ENCODE measurements at regions not wholly inside any gene's neighbourhood (a gene's known extent, or its start where the extent isn't known, plus 50 kb on each side); places are given as distances from the start of the nearest gene placed in this dataset.

DNA sequence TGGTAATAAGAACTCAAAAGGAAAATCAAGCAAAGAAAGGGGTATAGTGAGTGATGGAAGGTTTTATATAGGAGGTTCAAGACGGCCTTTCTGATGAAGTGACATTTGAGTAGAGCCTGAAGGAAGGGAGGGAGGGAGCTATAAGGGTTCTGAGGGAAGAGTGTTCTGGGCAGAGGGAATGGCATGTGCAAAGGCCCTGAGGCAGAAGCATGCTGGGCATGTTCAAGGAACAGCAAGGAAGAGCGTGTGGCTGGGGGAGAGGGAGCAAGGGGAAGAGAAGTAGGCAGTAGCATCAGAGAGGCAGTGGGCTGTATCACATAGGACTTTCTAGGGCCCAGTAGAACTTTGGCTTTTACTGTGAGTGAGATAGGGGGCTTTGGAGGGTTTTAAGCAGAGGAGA is 108.9 kb upstream of the NAV2 start:
- DNase-seq (ENCODE audit: low read depth) = no peak
- TF ChIP-seq, protein P1, sequence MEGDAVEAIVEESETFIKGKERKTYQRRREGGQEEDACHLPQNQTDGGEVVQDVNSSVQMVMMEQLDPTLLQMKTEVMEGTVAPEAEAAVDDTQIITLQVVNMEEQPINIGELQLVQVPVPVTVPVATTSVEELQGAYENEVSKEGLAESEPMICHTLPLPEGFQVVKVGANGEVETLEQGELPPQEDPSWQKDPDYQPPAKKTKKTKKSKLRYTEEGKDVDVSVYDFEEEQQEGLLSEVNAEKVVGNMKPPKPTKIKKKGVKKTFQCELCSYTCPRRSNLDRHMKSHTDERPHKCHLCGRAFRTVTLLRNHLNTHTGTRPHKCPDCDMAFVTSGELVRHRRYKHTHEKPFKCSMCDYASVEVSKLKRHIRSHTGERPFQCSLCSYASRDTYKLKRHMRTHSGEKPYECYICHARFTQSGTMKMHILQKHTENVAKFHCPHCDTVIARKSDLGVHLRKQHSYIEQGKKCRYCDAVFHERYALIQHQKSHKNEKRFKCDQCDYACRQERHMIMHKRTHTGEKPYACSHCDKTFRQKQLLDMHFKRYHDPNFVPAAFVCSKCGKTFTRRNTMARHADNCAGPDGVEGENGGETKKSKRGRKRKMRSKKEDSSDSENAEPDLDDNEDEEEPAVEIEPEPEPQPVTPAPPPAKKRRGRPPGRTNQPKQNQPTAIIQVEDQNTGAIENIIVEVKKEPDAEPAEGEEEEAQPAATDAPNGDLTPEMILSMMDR (IDR thresholded peaks at IDR 0.05; ENCODE audit: low read depth, low read length, missing control alignments) = no peak
- no peak overlapping the region for H3K4me3 ChIP-seq (ENCODE audit: low read depth, low read length)

DNA sequence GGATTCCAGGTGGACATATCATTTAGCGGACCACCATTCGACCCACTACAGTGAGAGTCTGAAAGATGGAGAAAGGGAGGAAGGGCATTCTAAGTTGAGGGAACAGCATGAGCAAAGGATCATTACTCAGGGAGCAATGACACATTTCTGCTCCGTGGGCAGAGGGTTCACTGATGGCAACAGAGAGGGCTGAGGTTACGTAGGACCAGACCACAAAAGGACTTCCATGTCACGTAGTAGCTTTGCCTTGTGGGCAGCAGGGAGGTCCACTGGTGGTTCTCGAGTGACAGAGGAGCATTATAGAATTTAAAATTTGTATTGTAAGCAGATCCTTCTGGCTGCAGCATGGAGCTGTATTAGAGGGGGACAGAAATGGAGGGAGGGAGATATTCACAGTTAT is 109.7 kb upstream of the NAV2 start:
- DNase-seq (ENCODE audit: low read depth) = no peak
- no peak overlapping the region for H3K4me3 ChIP-seq (ENCODE audit: low read depth, low read length)
- TF ChIP-seq, protein P1 (IDR thresholded peaks at IDR 0.05; ENCODE audit: low read depth, low read length, missing control alignments) = no peak

DNA sequence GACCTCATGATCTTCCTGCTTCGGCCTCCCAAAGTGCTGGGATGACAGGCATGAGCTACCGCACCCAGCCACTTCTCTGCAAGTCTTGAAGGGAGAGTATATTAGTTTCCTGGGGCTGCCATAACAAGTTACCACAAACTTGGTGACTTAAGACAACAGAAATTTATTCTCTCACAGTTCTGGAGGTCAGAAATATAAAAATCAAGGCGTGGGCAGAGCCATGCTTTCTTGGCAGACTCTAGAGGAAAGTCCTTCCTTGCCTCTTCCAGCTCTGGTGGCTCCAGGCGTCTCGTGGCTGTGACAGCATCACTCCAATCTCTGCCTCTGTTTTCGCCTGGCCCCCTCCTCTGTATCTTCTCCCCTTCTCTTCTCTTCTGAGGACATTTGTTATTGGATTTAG is 110.2 kb upstream of the NAV2 start:
- no peak for DNase-seq (ENCODE audit: low read depth)
- TF ChIP-seq, protein P1 (IDR thresholded peaks at IDR 0.05; ENCODE audit: low read depth, low read length, missing control alignments) = no peak
- H3K4me3 ChIP-seq (ENCODE audit: low read depth, low read length) = no peak overlapping the region

DNA sequence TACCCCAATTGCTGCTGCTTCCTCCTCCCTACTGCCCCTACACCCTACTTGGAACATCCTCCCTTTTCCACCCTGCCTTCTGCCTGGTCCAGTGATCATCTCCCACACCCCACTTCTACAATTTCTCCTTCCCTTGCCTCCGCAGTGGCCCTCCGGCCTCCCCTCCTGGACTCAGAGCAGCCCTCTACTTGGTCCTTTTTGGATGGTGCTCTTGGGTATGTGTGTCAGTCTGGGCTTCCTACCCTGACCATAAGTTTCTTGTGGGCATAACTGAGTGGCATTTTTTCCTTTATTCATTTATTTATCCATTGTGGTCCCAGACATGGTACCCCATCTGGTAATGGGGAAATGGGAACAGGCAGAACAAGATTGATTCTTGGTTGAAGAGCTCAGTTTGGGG is 111.4 kb upstream of the NAV2 start:
- TF ChIP-seq, protein P1 (IDR thresholded peaks at IDR 0.05; ENCODE audit: low read depth, low read length, missing control alignments) = no peak
- no peak overlapping the region for H3K4me3 ChIP-seq (ENCODE audit: low read depth, low read length)
- no peak for DNase-seq (ENCODE audit: low read depth)

DNA sequence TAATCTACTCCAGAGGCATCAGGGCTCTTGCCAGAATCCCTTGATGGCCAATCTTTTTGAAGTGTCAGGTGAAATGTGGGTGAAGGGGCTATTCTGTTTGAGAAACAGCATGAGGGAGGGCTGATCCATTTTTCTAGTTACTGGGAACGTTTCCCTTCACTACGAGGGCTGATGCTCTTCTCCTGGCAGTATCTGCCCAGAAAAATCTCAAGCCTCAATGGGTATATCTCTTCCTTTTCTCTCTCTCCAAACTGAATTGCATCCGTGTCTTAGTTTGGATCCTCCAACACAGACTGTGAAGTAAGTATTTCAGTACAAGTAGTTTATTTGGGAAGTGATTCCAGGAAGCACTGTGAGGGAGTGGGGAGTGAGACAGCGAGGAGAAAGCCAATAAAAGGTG is 113.0 kb upstream of the NAV2 start:
- TF ChIP-seq, protein P1 (IDR thresholded peaks at IDR 0.05; ENCODE audit: low read depth, low read length, missing control alignments) = no peak
- H3K4me3 ChIP-seq (ENCODE audit: low read depth, low read length) = no peak overlapping the region
- DNase-seq (ENCODE audit: low read depth) = no peak

DNA sequence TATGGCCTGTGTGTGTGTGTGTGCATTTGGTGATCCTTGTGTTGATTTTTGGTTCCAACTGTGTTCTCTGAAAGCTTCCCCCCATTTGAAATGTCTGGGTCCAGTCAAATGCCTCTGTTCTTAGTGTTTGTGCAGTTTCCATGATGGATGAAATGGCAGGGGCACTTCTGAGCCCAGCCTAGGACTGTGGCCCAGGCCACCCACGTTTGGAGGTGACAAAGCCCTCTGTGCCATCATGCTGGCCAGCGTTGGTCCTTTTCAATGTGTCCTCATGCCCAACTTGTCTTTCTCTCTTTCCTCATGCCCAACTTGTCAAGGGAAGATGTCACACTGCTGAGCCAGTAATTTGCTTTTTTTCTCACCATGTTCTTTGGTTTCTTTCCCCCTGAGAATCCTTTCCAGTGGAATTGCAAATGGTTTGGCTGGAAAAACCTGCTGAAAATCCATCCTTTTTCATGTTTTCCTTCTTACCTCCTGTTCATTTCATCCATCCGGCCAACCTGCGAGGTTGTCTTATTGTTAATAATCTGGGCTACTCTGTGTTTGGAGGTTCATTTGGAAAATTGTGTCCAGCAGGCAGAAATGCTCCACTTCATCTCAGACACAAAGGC is 113.7 kb upstream of the NAV2 start:
- no peak for DNase-seq (ENCODE audit: low read depth)
- H3K4me3 ChIP-seq (ENCODE audit: low read depth, low read length) = no peak overlapping the region
- TF ChIP-seq, protein P1 (IDR thresholded peaks at IDR 0.05; ENCODE audit: low read depth, low read length, missing control alignments) = no peak

DNA sequence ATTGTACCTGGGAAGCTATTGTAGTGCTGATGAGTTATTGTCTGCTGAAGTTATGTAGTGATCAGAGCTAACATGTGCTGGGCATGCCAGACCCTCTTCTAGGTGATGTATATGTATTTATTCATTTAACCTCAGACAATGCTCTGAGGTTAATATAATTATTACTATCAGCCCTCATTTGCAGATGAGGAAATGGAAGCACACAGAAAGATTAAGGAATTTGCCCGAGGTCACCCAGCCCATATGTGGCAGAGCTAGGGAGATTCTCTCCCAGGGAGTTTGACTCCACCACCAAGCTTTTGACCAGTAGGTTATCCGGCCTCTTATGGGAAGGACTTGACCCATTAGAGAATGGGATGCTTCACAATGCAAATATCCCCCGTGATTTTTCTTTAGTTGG is 114.2 kb upstream of the NAV2 start:
- H3K4me3 ChIP-seq (ENCODE audit: low read depth, low read length) = no peak overlapping the region
- DNase-seq (ENCODE audit: low read depth) = no peak
- TF ChIP-seq, protein P1 (IDR thresholded peaks at IDR 0.05; ENCODE audit: low read depth, low read length, missing control alignments) = no peak

Measured in GM12864 (cell line).